IPS-15b (cell line): ENCODE measurements at regions not wholly inside any gene's neighbourhood (a gene's known extent, or its start where the extent isn't known, plus 50 kb on each side); places are given as distances from the start of the nearest gene placed in this dataset.

Experiments used
- H3K27me3 ChIP-seq: one replicate; pipeline ENCODE4 v1.6.1; 2013; ENCODE audit warnings: low read length; ENCODE audit not compliant: control insufficient read depth, insufficient read depth
- H3K36me3 ChIP-seq: one replicate; pipeline ENCODE4 v1.6.1; 2013; ENCODE audit warnings: low read length; ENCODE audit not compliant: control insufficient read depth, insufficient read depth
- H3K4me1 ChIP-seq: one replicate; pipeline ENCODE4 v1.6.1; 2013; ENCODE audit warnings: mild to moderate bottlenecking, low read length; ENCODE audit not compliant: control insufficient read depth, insufficient read depth
- H3K4me3 ChIP-seq: one replicate; pipeline ENCODE4 v1.5.1; 2013; ENCODE audit warnings: low read depth, low read length
- H3K9ac ChIP-seq: one replicate; pipeline ENCODE4 v1.6.1; 2013; ENCODE audit warnings: low read depth, mild to moderate bottlenecking, low read length
- H3K9me3 ChIP-seq: one replicate; pipeline ENCODE4 v1.6.1; 2013; ENCODE audit warnings: mild to moderate bottlenecking, low read length; ENCODE audit not compliant: control insufficient read depth, insufficient read depth

GRCh38 chr2:2696325-2696724, 365.2 kb upstream of the MYT1L start:
- Histone ChIP-seq H3K4me3 (no peak overlapping the region), H3K27me3 (no peaks in the 10 kb centered on the region), H3K9me3 (no peaks in the 10 kb centered on the region), H3K9ac (no peak overlapping the region), H3K4me1 (peaks cover 3% of the 10 kb centered on the region), H3K36me3 (no peaks in the 10 kb centered on the region)

DNA sequence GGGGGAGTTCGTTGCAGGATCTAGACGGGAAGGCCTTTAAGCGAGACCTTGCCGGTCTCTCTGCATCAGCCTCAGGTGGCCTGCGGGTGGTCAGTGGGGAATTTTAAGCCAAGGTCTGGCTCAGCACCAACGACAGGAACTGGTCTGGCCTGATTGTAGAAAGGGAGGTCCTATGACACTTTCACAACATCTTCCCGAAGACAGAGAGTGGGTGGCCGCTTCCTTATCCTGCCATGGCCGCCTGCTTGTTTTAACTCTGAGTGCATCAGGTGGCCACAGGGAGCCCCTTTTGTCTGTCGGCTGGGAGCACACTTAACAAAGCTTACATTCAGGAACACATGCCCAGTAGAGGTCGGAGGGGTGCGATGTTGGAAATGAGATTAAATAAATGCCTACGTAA, 363.7 kb upstream of the MYT1L start:
- H3K4me3 ChIP-seq: no peak overlapping the region
- H3K9ac ChIP-seq: no peak overlapping the region
- H3K36me3 ChIP-seq: no peaks in the 10 kb centered on the region
- peaks cover 3% of the 10 kb centered on the region for H3K4me1 ChIP-seq
- no peaks in the 10 kb centered on the region for H3K27me3 ChIP-seq
- no peaks in the 10 kb centered on the region for H3K9me3 ChIP-seq

DNA sequence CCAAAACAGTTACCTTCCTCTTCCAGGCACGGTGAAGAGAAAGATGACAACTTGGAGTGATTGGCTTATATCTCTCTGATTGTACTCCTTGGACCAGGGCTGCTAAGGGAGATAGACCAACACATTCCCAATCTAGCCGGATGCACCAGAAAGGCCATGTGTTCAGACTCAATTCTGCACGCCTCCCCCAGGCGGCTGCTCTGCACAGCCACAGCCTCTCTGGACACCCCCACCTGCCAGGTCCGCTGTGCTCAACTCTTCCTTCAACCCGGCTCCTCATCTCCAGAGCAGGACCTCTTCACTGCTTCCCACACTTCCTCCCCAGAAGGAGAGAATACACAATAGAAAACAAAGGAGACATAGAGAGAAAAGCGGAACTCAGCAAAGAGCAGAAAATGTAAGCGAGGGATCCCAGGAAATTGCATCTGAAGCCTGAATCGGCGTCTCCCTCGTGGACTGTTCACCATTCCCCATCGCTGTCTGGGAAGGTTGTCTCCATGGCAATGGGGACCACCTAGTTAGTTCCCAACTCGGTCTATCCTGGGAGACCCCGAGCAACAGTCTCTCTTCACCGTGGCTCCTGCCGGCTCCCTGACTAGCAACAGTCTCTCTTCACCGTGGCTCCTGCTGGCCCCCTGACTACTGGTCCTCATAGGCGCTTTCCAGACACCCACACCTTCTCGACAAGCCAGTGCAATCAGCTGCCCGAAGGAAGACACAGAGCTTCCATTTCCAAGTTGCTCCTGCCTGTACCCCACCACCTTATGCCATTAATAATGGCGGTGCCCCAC, 361.7 kb upstream of the MYT1L start:
- Histone ChIP-seq H3K9ac (no peak overlapping the region), H3K36me3 (no peaks in the 10 kb centered on the region), H3K9me3 (no peaks in the 10 kb centered on the region), H3K4me3 (no peak overlapping the region), H3K4me1 (no peaks in the 10 kb centered on the region), H3K27me3 (no peaks in the 10 kb centered on the region)

- no peaks in the 10 kb centered on the region for H3K27me3 ChIP-seq
- H3K4me1 ChIP-seq: no peaks in the 10 kb centered on the region
Observed at GRCh38 chr2:2691419-2691818, 360.3 kb upstream of the MYT1L start.

GRCh38 chr2:2690985-2691384, 359.9 kb upstream of the MYT1L start:
- Histone ChIP-seq H3K4me1 (no peaks in the 10 kb centered on the region), H3K27me3 (no peaks in the 10 kb centered on the region), H3K9me3 (no peaks in the 10 kb centered on the region), H3K36me3 (no peaks in the 10 kb centered on the region), H3K9ac (no peak overlapping the region), H3K4me3 (no peak overlapping the region)

More at GRCh38 chr2:2691419-2691818, 360.3 kb upstream of the MYT1L start:
- no peak overlapping the region for H3K9ac ChIP-seq
- no peak overlapping the region for H3K4me3 ChIP-seq
- H3K9me3 ChIP-seq: no peaks in the 10 kb centered on the region
- no peaks in the 10 kb centered on the region for H3K36me3 ChIP-seq

DNA sequence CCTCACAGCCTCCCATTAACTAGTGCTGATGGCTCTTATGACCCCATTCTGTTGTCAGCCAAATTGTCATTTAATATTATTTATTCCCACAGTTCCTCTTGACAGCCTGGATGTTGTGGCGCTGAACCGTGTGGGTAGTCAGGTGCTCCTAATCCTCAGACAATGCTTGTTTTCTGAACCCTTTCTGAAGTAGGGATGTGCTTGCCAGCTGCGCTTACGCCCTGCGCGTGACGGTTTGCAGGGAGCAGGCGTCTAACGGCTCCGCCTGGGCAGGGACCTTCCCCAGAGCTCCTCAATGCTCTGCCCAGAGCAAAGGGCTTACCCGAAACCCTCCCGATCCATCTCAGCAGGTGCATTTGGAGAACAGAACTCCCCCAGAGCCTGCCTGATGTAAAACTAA, 358.2 kb upstream of the MYT1L start:
- no peaks in the 10 kb centered on the region for H3K4me1 ChIP-seq
- H3K4me3 ChIP-seq: no peak overlapping the region
- no peak overlapping the region for H3K9ac ChIP-seq
- H3K9me3 ChIP-seq: no peaks in the 10 kb centered on the region
- no peaks in the 10 kb centered on the region for H3K36me3 ChIP-seq
- no peaks in the 10 kb centered on the region for H3K27me3 ChIP-seq

- Histone ChIP-seq H3K9ac (no peak overlapping the region), H3K9me3 (no peaks in the 10 kb centered on the region), H3K4me1 (no peaks in the 10 kb centered on the region), H3K36me3 (no peaks in the 10 kb centered on the region), H3K27me3 (no peaks in the 10 kb centered on the region), H3K4me3 (no peak overlapping the region)
Observed at GRCh38 chr2:2688254-2688653, 357.2 kb upstream of the MYT1L start.

- H3K9ac ChIP-seq: no peak overlapping the region
- H3K36me3 ChIP-seq: no peaks in the 10 kb centered on the region
- H3K27me3 ChIP-seq: no peaks in the 10 kb centered on the region
- H3K4me3 ChIP-seq: no peak overlapping the region
- H3K9me3 ChIP-seq: no peaks in the 10 kb centered on the region
- H3K4me1 ChIP-seq: no peaks in the 10 kb centered on the region
Observed at GRCh38 chr2:2687745-2688144, 356.7 kb upstream of the MYT1L start.

- H3K4me3 ChIP-seq: no peak overlapping the region
- H3K9ac ChIP-seq: no peak overlapping the region
- H3K4me1 ChIP-seq: peaks cover 3% of the 10 kb centered on the region
- H3K27me3 ChIP-seq: no peaks in the 10 kb centered on the region
- H3K9me3 ChIP-seq: no peaks in the 10 kb centered on the region
- H3K36me3 ChIP-seq: no peaks in the 10 kb centered on the region
Observed at GRCh38 chr2:2686222-2686621, 355.1 kb upstream of the MYT1L start.

DNA sequence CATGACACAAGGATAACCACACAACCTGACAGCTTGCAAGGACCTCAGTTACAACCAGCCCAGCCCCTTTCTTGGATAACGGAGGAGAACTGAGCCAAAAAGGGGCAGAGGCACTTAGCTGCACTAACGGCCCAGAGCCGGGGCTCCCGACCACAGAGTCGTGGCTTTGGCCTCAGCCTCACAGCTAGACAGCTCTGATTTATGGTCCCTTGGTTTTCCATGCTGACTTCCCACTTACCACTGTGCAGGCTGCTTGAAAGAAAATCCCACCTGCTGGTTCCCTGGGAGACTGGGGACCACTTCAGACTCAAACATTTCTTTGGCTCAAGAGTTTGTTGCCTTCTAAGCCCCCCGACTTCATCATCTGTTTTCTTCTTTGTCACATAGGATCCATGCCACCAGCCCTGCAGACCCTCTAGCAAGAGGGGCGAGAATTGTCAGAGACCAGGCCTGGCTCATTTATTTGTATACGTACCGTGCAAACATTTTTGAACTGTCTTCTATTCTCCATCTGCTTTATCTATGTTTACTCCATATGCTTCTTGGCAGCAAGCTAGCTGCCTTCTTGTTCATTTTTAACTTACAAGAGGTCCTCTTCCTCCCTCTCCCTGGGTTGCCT, 352.6 kb upstream of the MYT1L start:
- Histone ChIP-seq H3K4me1 (peaks cover 3% of the 10 kb centered on the region), H3K9me3 (no peaks in the 10 kb centered on the region), H3K9ac (no peak overlapping the region), H3K36me3 (no peaks in the 10 kb centered on the region), H3K4me3 (no peak overlapping the region), H3K27me3 (no peaks in the 10 kb centered on the region)

DNA sequence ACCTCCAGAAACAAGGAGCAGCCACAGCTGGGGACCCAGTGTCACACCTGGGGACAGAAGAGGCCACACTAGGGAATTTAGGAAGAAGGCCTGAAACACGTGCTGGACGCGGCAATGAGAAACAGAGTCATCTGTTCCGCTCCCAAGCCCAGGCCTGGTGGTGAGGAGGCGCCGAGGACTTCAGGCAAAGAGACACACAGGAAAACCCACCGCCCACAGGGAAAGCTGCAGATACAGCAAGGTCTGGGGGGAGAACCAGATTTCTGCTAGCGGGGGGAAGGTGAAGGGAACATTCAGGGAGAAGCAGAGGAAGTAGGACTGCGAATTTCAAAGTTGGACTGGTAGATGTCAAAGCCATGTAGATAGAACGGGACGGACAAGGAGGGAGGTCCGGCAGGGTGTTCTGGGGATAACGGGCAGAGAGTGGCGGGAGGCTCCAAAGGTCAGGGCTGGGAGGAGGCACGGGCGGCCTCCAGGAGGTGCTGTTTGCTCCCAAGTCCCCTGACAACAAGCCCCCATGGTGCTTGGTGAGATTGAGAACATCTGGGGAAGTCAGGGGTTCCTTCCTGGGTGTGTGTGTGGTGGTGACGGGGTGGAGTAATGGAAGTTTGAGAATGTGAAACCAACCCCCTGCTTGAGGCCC, 351.7 kb upstream of the MYT1L start:
- peaks cover 3% of the 10 kb centered on the region for H3K4me1 ChIP-seq
- H3K27me3 ChIP-seq: no peaks in the 10 kb centered on the region
- H3K9ac ChIP-seq: no peak overlapping the region
- no peaks in the 10 kb centered on the region for H3K9me3 ChIP-seq
- no peak overlapping the region for H3K4me3 ChIP-seq
- no peaks in the 10 kb centered on the region for H3K36me3 ChIP-seq

- Histone ChIP-seq H3K36me3 (no peaks in the 10 kb centered on the region), H3K27me3 (no peaks in the 10 kb centered on the region), H3K9ac (no peak overlapping the region), H3K9me3 (no peaks in the 10 kb centered on the region), H3K4me1 (peaks cover 3% of the 10 kb centered on the region), H3K4me3 (no peak overlapping the region)
Observed at GRCh38 chr2:2681711-2682251, 350.7 kb upstream of the MYT1L start.
